ENCODE measurements at regions not wholly inside any gene's neighbourhood (a gene's known extent, or its start where the extent isn't known, plus 50 kb on each side); places are given as distances from the start of the nearest gene placed in this dataset.

DNA sequence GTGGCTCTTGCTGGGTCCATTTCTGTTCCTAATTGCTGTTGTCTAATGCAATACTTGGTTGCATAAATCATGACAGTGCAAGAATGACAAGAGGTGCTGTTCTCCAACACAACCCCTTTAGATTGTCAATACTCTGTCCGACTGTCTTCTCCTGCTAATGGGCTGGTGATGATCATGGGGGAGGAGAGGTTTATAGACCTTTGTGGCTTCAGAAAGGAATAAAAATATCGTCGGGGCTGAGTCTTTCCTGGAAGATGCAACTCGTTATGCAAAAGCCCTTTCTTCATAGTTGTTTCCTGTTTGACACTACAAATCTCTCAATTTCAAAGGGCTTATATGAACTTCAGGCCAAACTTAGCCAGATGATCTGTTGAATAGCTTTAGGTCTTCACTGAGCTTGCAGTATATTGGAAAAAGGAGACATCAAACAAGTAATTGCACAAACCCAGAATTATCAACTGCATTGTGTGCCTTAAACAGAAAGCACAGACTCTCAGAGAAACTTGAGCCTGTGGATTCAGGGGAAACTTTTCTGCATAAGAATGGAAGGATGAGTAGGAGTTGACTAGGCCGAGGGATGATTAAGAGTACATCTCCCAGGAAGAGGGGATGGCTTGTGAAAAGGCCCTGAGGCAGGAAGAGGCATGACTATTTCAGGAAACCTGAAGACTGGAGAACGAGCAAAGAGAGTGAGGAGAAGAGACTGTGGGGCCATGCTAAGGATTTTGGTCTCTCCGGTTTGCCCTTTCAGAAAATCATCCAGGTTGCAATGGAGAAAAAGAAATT, 107.6 kb downstream of the TSEN15 start:
- 0 out of 2 replicates have a peak, but pooled peaks cover 4% of the 10 kb centered on the region for H3K9me3 ChIP-seq (ENCODE audit: control insufficient read depth, insufficient read depth, low read depth, low read length)
- H3K27me3 ChIP-seq (ENCODE audit: control insufficient read depth, insufficient read depth, low read length) = no peaks in the 10 kb centered on the region
- no peaks in the 10 kb centered on the region for H3K36me3 ChIP-seq (ENCODE audit: control insufficient read depth, insufficient read depth, low read length)
- no peak overlapping the region for H3K4me3 ChIP-seq (ENCODE audit: low read depth, low read length)
- peaks cover 27% of the 10 kb centered on the region for H3K4me1 ChIP-seq (ENCODE audit: control insufficient read depth, insufficient read depth, low read length)
- no peak overlapping the region for H3K27ac ChIP-seq (ENCODE audit: low read depth, low read length)
- no peak overlapping the region for H3K9ac ChIP-seq (ENCODE audit: low read length)

DNA sequence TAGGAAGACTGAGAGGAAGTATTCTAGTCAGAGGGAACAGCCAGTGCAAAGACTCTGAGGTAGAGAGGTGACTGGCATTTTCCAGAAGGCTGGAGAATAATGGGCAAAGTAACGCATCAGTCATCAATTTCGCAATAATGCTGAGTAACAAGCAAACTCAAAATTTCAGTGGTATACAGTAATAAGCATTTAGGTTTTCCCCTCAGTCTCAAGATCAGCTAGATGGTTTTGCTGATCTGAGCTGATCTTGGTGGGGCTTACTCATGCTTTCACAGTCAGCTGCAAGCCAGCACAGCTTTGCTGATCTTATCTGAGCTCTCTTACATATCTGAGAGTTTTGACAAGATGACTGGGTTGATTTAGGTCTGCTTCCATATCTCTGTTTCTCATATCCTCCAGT, 108.7 kb downstream of the TSEN15 start:
- peaks cover 22% of the 10 kb centered on the region; the same call in 1 of the 2 replicates for H3K4me1 ChIP-seq (ENCODE audit: control insufficient read depth, insufficient read depth, low read length)
- no peaks in the 10 kb centered on the region for H3K36me3 ChIP-seq (ENCODE audit: control insufficient read depth, insufficient read depth, low read length)
- H3K9ac ChIP-seq (ENCODE audit: low read length) = no peak overlapping the region
- H3K4me3 ChIP-seq (ENCODE audit: low read depth, low read length) = no peak overlapping the region
- H3K27me3 ChIP-seq (ENCODE audit: control insufficient read depth, insufficient read depth, low read length) = no peaks in the 10 kb centered on the region
- H3K27ac ChIP-seq (ENCODE audit: low read depth, low read length) = no peak overlapping the region
- 0 out of 2 replicates have a peak, but pooled peaks cover 4% of the 10 kb centered on the region for H3K9me3 ChIP-seq (ENCODE audit: control insufficient read depth, insufficient read depth, low read depth, low read length)

DNA sequence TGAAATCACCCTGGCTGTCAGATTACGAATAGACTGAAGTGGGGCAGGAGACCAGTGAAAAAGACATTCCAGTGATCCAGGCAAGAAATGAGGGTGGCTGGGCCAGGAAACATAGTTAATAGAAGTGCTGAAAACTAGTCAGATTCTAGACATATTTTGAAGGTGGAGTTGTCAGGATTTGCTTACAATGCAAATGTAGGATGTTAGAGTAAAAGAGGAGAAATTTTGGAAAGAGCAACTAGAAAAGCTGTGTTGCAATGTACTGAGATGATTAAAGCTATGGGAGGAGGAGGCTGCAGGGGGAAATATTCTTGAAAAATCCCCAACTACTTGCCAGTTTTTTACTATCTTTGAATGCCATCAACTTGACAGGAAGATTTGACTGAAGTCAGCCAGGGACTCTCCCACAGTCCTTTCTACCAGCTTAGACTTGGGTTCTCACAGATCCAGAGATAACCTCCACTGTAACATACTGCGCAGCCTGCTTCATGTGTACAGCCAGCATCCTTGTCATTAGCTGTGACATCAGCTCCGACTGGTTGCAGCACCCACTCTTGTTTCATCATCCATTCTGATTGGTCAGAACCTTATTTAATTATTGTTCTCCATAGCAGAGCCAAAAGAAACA, 109.7 kb downstream of the TSEN15 start:
- Histone ChIP-seq H3K4me3 (ENCODE audit: low read depth, low read length) (no peak overlapping the region), H3K4me1 (ENCODE audit: control insufficient read depth, insufficient read depth, low read length) (peaks cover 22% of the 10 kb centered on the region; the same call in 1 of the 2 replicates), H3K9me3 (ENCODE audit: control insufficient read depth, insufficient read depth, low read depth, low read length) (0 out of 2 replicates have a peak, but pooled peaks cover 4% of the 10 kb centered on the region), H3K27me3 (ENCODE audit: control insufficient read depth, insufficient read depth, low read length) (no peaks in the 10 kb centered on the region), H3K9ac (ENCODE audit: low read length) (no peak overlapping the region), H3K27ac (ENCODE audit: low read depth, low read length) (no peak overlapping the region), H3K36me3 (ENCODE audit: control insufficient read depth, insufficient read depth, low read length) (no peaks in the 10 kb centered on the region)

DNA sequence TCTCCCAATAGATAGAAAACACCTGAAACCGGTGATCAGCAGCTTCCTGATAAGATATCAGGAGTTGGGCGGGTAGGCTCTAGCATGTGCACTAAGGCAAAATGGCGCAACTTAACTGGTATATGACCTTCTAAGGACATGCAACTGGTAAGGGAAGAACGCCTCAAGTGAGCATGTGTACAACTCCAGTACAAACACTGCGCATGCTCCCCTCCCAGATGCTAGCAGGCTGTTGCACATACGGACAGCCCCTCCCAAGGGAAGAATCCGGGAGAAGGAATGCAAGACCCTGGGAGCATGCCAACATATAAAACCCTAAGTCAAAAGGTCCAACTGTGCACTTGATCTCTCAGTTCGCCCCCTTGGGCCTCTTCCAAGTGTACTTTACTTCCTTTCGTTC, 110.8 kb downstream of the TSEN15 start:
- Histone ChIP-seq H3K27me3 (ENCODE audit: control insufficient read depth, insufficient read depth, low read length) (no peaks in the 10 kb centered on the region), H3K36me3 (ENCODE audit: control insufficient read depth, insufficient read depth, low read length) (no peaks in the 10 kb centered on the region), H3K27ac (ENCODE audit: low read depth, low read length) (no peak overlapping the region), H3K9me3 (ENCODE audit: control insufficient read depth, insufficient read depth, low read depth, low read length) (0 out of 2 replicates have a peak, but pooled peaks cover 4% of the 10 kb centered on the region), H3K4me1 (ENCODE audit: control insufficient read depth, insufficient read depth, low read length) (peaks cover 14% of the 10 kb centered on the region; the same call in 1 of the 2 replicates), H3K9ac (ENCODE audit: low read length) (no peak overlapping the region), H3K4me3 (ENCODE audit: low read depth, low read length) (no peak overlapping the region)

DNA sequence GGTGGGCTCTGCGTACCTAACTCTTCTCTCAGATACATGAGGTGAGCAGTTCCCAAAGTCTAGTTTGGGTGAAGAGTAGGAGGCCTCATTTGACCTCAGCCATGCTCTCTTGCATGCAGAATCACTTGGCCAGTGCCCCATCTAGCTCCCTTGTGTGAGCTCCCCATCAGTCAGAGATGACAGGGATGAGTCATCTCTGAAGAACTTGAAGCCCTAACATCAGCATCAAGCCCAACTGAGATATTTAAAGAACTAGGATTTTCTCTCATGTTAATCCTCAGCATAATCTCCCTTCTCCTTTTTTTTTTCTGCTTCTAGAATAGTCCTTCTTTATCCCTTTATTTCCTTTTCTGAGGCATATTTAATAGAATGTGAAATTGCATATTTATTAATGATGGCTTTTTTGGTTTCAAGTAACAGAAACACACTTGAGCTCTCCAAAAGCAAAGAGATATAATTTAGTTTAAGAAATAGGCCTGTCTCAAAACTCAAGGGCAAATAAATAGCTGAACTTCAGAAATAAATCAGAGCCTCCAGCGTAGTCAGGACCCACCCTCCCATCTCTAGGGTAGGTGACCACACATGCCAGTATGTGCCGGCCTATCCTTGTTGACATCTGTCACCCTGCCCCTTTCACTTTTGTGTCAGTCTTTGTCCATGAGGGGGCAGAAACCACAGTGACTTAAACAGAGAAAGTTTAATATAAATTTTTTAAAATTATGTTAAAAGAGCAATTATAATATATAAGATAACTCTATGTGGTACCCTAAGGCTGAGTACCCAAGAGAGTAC, 112.3 kb downstream of the TSEN15 start:
- no peak overlapping the region for H3K9ac ChIP-seq (ENCODE audit: low read length)
- 0 out of 2 replicates have a peak, but pooled peaks cover 4% of the 10 kb centered on the region for H3K9me3 ChIP-seq (ENCODE audit: control insufficient read depth, insufficient read depth, low read depth, low read length)
- no peak overlapping the region for H3K4me3 ChIP-seq (ENCODE audit: low read depth, low read length)
- peaks cover 8% of the 10 kb centered on the region; the same call in 1 of the 2 replicates for H3K4me1 ChIP-seq (ENCODE audit: control insufficient read depth, insufficient read depth, low read length)
- no peaks in the 10 kb centered on the region for H3K27me3 ChIP-seq (ENCODE audit: control insufficient read depth, insufficient read depth, low read length)
- no peak overlapping the region for H3K27ac ChIP-seq (ENCODE audit: low read depth, low read length)
- no peaks in the 10 kb centered on the region for H3K36me3 ChIP-seq (ENCODE audit: control insufficient read depth, insufficient read depth, low read length)

DNA sequence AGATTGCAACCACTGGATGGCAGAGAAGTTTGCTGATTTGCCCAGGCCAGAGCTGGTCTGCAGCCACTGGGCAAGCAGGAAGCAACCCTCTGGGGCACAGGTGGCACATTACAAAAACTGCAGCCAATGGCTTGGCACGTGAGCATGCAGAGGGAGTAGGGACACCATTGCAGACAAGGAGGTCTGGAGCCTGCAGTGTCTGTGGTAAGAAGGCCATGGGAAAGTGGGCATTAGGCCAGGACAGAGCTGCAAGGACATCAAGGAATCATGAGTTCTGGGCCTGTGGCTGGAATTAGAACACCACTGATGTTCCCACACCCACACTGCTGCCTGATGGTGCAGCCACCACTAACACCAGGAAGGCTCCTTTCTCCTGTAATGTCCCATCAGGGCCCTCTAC, 113.0 kb downstream of the TSEN15 start:
- Histone ChIP-seq H3K4me1 (ENCODE audit: control insufficient read depth, insufficient read depth, low read length) (peaks cover 5% of the 10 kb centered on the region; the same call in 1 of the 2 replicates), H3K36me3 (ENCODE audit: control insufficient read depth, insufficient read depth, low read length) (no peaks in the 10 kb centered on the region), H3K9me3 (ENCODE audit: control insufficient read depth, insufficient read depth, low read depth, low read length) (0 out of 2 replicates have a peak, but pooled peaks cover 4% of the 10 kb centered on the region), H3K27me3 (ENCODE audit: control insufficient read depth, insufficient read depth, low read length) (no peaks in the 10 kb centered on the region), H3K9ac (ENCODE audit: low read length) (no peak overlapping the region), H3K4me3 (ENCODE audit: low read depth, low read length) (no peak overlapping the region), H3K27ac (ENCODE audit: low read depth, low read length) (no peak overlapping the region)

DNA sequence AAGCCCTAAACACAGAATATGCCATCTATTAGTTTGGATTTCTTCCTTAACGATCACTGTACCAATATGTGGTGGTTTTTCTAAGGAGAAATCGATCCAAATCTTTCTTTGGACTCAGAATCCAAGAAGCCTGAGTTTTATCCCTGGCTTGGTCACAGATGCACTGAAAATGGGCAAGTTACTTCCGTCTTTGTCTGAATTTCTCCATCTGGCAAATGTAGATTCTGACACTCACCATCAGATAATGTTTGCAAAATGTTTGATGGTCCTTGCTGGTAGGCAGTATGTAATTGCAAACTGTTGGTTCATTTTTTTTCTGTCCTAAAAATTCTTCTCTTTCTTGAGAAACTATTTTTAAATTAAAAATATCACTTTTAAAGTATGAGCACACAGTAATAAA, 115.0 kb downstream of the TSEN15 start:
- Histone ChIP-seq H3K4me1 (ENCODE audit: control insufficient read depth, insufficient read depth, low read length) (peaks cover 5% of the 10 kb centered on the region; the same call in 1 of the 2 replicates), H3K9me3 (ENCODE audit: control insufficient read depth, insufficient read depth, low read depth, low read length) (no peaks in the 10 kb centered on the region), H3K36me3 (ENCODE audit: control insufficient read depth, insufficient read depth, low read length) (no peaks in the 10 kb centered on the region), H3K27me3 (ENCODE audit: control insufficient read depth, insufficient read depth, low read length) (no peaks in the 10 kb centered on the region), H3K9ac (ENCODE audit: low read length) (no peak overlapping the region), H3K27ac (ENCODE audit: low read depth, low read length) (no peak overlapping the region), H3K4me3 (ENCODE audit: low read depth, low read length) (no peak overlapping the region)

DNA sequence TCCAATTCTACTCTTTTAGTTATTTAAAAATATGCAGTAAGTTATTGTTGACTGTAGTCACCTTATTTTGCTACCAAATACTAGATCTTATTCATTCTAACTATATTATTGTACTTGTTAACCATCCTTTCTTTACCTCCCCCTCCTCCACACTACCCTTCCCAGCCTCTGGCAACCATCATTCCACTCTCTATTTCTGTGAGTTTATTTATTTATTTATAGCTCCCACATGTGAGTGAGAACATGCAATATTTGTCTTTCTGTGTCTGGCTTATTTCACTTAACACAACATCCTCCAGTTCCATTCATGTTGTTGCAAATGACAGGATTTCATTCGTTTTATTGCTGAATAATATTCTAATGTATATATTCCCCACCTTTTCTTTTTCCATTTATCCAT, 115.8 kb downstream of the TSEN15 start:
- Histone ChIP-seq H3K9me3 (ENCODE audit: control insufficient read depth, insufficient read depth, low read depth, low read length) (no peaks in the 10 kb centered on the region), H3K36me3 (ENCODE audit: control insufficient read depth, insufficient read depth, low read length) (no peaks in the 10 kb centered on the region), H3K4me1 (ENCODE audit: control insufficient read depth, insufficient read depth, low read length) (peaks cover 5% of the 10 kb centered on the region; the same call in 1 of the 2 replicates), H3K27me3 (ENCODE audit: control insufficient read depth, insufficient read depth, low read length) (no peaks in the 10 kb centered on the region), H3K9ac (ENCODE audit: low read length) (no peak overlapping the region), H3K4me3 (ENCODE audit: low read depth, low read length) (no peak overlapping the region), H3K27ac (ENCODE audit: low read depth, low read length) (no peak overlapping the region)

DNA sequence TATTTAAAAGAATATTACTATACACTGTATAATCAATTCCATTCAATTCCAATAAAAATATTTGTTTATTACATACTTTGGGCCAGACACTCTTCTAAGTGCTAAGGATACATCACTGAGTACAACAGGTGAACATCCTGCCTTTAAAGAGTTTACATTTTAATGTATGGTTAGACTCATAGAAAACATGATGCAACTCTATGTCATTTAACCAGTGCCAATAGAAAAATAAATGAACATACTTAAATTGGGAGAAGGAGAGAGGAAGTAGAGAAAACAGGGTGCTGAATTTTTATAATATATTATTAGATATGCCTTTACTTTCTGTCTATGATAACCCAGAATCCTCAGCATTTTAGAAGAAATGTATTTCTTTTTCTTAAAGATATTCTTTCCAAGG, 119.2 kb downstream of the TSEN15 start:
- Histone ChIP-seq H3K4me1 (ENCODE audit: control insufficient read depth, insufficient read depth, low read length) (no peaks in the 10 kb centered on the region), H3K9me3 (ENCODE audit: control insufficient read depth, insufficient read depth, low read depth, low read length) (no peaks in the 10 kb centered on the region), H3K9ac (ENCODE audit: low read length) (no peak overlapping the region), H3K36me3 (ENCODE audit: control insufficient read depth, insufficient read depth, low read length) (no peaks in the 10 kb centered on the region), H3K4me3 (ENCODE audit: low read depth, low read length) (no peak overlapping the region), H3K27me3 (ENCODE audit: control insufficient read depth, insufficient read depth, low read length) (no peaks in the 10 kb centered on the region), H3K27ac (ENCODE audit: low read depth, low read length) (no peak overlapping the region)

DNA sequence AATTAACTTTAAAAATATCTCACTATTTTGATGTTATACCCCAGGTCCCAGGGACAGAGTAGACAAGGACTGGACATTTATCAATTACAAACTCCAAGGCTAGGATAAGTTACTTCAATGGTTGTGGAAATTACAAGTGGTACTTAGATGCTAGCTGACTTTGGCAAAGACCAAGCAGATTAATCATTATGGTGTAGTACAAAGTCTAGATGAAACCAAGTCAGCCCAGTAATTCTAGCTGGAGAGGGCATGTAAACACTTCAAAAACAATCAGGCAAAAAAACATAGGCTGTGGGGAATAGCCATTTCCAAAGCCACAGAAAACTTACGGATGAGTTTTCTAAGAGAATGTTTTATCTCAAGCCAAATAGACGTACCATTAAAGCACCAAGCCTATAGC, 124.5 kb downstream of the TSEN15 start:
- H3K36me3 ChIP-seq (ENCODE audit: control insufficient read depth, insufficient read depth, low read length) = no peaks in the 10 kb centered on the region
- H3K9ac ChIP-seq (ENCODE audit: low read length) = no peak overlapping the region
- no peaks in the 10 kb centered on the region for H3K4me1 ChIP-seq (ENCODE audit: control insufficient read depth, insufficient read depth, low read length)
- no peak overlapping the region for H3K4me3 ChIP-seq (ENCODE audit: low read depth, low read length)
- no peak overlapping the region for H3K27ac ChIP-seq (ENCODE audit: low read depth, low read length)
- H3K9me3 ChIP-seq (ENCODE audit: control insufficient read depth, insufficient read depth, low read depth, low read length) = no peaks in the 10 kb centered on the region
- no peaks in the 10 kb centered on the region for H3K27me3 ChIP-seq (ENCODE audit: control insufficient read depth, insufficient read depth, low read length)

Data from HUES6 (cell line).